EH (cell line): ENCODE measurements at regions not wholly inside any gene's neighbourhood (a gene's known extent, or its start where the extent isn't known, plus 50 kb on each side); places are given as distances from the start of the nearest gene placed in this dataset.
A peak's percentile ranks its signal among the peaks of the same experiment; 100 is the strongest.

Source experiments
- DNase-seq: peaks from one replicate; pipeline ENCODE4 v3.0.0-alpha.2; 2015; ENCODE audit warnings: low read depth

DNA sequence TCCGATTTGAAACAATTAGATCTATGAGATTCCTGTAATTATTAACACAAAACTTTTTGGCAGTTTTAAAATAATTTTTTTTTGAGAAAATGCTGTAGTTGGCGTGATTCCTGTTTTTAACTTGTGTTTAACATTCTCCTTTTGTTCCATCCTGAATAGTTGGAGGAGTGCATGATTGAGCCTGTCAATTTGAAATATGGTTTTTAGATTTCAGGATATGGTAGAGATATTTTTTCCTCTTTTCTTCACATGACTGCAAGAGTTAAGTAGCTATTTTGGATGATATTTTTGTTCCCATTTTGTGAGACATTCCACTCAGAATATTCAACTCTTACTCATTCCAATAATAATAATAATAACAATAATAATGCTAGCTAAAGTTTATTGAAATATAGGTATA is 241.7 kb upstream of the MAN1A1 start:
- no peak for DNase-seq

DNA sequence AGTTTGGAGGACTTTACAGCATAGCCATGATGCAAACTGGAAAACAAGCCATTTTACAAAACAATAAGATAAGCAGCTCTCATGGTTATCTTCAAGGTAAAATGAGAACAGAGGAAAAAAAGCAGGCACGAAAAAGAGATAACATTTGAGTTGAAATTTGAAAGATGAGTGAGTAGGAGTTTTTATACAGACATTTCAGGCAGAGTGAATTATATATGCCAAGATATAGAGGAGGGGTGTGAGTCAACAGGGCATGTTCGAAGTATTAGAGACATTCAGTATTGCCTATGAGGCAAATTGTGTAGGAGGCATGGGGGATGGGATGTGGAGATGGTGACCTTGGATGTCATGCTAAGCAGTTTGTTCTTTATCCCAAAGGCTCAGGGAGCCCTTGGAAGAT is 240.5 kb upstream of the MAN1A1 start:
- DNase-seq = no peak

DNA sequence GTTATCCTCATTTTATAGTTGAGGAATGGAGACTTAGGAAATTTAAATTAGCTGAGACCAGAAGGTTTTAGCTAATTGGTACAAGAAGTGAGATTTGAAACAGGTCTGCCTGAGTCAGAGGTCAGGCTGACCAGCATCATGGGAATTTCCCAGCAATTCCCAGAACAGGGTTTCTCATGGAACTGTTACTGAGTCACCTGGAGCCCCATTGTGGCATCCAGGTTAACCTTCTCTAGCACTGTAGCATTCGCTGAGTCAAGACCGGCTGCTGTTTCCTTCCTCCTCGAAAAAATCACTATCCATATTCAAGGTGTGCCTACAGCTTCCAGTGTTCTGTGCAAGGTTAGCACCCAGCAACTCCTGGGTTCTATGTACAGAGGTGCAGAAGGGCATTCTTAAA is 238.0 kb upstream of the MAN1A1 start:
- peak; percentile 1 for DNase-seq

DNA sequence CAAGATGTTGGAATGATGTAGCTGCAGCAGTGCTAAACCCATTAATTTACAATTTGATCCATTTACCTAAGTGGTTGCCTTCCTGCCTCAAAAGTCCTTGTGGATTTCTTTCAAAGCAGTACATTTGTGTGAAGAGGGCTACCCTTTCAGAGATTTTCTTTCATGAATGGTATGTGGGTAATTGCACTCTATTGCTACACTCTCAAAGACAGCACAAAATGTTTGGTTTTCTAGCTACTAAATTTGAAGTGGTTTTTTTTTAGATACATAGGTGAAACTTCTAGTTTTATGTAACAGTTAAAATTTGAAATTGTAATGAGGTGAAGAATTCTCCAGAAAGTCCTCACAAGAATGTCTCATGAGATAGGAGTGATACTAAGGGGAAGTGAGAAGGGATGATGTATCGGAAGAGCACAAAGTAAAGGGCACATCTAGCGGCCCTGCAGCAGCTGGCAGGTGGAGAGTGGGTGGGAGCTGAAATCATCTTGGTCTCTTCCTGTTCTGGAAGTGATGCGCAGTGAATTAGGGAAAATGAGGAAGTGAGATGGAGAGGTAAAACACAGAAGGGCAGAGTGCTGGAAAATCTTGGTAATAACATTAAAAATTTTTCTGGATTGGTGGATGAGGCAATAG is 236.8 kb upstream of the MAN1A1 start:
- DNase-seq = no peak

DNA sequence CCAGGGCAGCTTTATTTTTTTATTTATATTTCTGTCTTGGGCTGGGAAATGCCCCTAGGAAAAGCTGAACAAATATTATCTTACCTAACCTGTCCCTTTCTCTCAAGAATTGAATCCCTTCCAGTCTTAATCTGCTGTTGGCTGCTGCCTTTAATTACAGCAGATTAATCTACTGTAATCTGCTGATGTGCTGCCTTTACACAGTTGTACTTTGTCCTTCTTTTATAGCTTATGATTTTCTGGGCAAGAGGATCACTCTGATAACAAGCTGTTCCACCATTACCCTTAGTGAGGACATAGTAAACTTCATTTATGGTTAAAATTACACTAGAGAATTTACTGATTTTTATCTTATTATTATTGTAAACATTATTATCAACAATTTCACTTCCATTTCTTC is 234.5 kb upstream of the MAN1A1 start:
- DNase-seq = no peak

DNA sequence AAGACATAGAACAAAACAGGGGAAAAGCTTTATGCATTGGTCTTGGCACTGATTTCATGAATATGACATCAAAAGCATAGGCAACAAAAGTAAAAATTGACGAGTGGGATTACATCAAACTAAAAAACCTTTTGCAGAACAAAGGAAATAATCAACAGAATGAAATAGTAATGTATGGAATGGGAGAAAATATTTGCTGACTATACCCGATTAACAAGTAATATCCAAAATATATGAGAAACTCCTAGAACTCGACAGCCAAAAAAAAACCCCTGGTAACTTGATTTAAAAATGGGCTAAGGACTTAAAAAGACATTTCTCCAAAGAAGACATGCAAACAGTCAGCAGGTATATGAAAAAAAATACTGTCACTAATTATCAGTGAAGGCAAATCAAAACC is 231.7 kb upstream of the MAN1A1 start:
- no peak for DNase-seq

DNA sequence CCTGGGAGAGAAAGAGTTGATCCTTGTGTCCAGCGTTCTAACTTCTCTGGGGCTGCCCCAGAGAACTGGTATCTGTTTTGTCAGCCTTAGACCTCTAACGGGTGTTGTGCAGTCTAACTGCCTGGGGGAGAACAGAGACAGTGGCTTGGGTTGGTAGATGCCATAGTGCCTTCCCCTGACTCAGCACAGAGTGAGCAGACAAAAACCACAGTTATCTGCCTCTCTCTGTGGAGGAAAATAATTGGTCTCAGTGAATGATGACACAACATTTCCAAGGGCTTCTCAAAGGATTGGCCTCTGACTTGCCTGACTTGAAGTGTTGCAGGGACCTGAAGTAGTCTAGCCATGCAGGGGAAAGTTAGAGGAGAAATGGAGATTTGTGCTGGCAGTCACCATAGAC is 226.2 kb upstream of the MAN1A1 start:
- DNase-seq = peak; percentile 92

DNA sequence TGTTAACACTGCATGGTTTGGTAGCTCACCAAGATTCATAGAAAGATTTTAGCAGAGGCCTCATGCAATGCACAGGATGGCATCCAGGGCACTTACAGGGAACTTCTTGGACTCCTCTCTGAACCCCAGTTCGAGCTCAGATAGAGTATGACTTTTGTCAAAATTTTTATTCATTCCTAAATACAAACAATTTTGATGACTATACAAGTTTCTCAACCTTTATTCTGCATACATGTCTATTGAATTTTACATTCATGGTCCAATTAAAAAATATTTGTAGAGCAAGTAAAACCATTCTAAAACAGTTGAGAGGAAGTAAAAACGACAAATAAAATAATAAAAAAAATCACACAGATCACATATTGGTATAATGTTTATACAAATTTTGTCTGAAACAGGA is 219.0 kb upstream of the MAN1A1 start:
- DNase-seq = no peak

DNA sequence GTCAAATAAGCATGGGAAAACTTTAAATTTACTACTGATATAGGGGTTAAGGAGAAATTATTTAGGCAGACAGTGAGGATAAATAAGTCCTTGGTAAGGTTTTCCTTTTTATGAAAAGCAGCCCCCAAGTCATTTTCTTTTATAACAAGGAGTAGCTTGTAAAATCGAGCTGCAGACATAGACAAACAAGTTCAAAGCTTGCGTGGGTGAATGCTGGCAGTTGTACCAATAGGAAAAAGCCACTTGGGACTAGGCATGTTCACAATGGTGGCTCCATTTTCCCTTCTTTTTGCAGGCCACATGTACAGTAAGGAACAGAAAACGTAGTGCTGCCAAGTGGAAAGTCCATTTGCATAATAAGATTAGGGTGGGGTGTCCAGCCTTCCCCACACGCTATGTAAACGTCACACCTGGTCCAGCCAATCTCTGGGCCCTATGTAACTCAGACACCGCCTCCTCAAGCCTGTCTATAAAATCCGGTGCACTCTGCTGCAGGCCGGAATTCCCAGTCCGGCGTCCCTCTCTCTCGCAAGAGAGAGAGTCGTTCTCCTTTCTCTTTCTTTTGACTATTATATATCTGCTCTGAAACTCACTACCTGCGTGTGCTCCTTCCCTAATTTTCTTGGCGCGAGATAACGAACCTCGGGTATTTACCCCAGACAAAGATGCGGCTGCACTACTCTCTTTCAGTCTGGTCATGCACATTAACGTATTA is 217.1 kb upstream of the MAN1A1 start:
- no peak for DNase-seq

DNA sequence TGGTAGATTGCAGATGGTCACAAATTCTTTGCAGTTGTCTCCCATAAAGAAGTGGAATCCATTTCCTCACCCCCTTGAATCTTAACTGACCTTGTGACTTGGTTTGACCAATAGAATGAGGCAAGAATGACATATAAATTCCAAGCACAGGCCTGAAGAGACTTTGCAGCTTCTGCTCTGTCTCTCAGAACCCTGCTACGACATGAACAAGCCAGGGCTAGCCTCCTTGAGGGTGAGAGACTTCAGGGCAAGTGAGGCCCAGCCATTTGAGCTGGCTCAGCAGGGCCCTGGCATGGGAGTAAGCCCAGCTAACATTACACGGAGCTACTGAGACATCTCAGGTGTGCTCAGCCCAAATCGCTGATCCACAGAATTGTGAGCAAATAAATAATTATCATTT is 216.3 kb upstream of the MAN1A1 start:
- no peak for DNase-seq

DNA sequence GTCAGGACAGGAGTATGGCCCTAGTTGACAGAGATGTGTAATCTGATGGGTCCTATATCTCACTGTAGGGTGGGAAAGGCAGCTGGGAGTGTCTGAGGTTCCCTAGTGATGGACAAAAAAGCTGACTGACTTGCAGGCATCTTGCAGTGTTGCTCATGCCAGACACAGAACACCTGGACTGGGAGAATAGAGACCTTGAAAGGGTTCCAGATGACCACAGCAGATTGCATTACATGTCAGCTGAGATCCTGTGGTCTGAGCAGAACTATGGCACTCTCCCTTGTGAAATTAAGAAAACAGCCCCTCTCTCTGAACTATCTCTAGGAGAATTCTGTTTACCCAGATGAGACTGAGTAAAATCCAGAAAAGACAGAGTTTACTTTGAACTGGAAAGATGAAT is 212.6 kb upstream of the MAN1A1 start:
- no peak for DNase-seq

DNA sequence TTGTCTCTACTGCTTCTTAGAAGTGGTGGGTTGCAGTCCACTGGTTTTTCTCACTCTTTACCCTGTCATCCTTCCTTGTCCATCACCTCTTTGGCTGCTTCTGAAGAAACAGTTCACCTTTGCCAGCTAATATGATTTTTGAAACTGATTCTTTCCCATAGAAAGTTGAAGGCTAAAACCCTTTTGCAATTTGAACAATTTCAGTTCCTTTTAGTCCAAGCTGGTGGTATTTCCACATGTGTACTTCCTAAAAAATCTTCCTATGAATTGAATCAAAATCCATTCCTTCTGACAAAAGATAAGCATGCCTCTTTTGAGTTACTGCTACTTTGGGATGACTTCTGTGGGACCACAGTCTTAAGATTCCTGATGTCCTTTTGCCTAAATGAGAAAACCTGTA is 210.0 kb upstream of the MAN1A1 start:
- no peak for DNase-seq

DNA sequence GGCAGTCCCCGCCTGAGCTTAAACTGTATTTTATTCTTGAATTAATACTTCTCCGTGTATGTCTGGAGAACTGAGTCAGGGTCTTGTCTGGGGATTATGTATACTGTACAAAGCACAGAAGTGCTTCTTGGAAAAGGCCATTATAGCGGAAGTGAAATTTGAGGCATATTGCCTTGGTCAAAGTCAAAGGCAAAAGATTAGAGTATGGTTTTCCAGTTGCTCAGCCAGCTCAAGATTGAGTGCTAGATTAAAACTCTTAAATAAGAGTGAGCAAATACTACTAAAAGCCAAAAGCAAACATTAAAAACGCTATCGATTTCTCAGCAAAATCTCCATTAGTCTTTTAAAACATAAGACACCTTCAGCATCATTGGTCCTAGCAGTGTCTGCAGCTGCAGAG is 207.7 kb upstream of the MAN1A1 start:
- no peak for DNase-seq

DNA sequence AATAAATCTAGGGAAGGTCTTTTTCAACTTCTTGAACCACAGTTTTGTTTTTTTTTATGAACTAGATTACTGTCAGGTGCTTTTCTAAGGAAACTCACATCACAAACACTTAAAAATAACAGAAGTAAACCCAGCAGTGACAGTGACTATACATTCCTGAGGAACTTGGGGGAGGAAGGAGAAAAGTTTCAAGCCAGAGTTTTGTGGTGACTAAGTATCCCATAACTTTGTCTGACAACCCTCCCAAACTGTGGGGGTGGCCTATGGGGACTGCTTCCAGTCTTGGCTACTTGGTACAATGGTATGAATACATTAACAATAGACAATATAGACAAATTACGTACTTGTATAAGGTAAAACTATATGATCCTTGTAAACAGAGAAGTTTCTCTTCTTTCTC is 202.5 kb upstream of the MAN1A1 start:
- DNase-seq = peak; percentile 43

DNA sequence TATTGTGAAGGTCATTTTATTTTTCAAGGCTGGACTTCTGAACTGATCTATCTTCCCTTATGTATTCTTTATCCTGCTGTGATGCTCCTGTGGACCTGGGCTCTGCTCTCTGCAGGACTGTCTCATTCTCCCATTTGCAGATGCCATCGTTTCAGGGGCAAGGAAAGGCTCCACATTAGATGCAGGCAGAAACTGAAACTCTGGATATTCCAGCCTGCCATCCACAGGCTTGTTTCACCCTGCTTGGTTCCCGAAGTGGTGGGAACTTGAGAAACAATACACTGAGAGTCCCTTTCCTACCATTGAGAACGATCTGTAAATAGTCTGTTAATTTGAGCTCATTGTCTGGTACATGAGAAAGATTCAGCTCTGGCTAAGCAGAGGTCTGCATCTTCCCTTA is 197.5 kb upstream of the MAN1A1 start:
- DNase-seq = no peak

DNA sequence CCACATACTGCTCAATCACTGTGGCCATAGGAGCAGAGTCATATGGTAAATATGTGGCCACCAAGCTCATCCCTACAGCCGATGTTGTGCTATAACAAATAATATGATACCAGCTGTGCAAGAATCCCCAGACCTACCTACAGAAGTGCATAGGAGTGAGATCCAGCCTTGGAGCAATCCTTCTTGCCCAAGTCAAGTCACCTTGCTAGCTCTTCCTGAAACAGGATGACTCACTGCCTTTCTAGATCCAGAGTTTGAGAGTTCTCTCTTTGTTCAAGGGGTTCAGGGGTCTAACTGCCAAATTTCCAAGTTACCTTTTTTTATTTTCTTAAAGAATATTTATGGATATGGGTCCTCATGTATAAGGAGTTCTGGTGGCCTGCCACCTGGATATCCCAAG is 195.7 kb upstream of the MAN1A1 start:
- no peak for DNase-seq

DNA sequence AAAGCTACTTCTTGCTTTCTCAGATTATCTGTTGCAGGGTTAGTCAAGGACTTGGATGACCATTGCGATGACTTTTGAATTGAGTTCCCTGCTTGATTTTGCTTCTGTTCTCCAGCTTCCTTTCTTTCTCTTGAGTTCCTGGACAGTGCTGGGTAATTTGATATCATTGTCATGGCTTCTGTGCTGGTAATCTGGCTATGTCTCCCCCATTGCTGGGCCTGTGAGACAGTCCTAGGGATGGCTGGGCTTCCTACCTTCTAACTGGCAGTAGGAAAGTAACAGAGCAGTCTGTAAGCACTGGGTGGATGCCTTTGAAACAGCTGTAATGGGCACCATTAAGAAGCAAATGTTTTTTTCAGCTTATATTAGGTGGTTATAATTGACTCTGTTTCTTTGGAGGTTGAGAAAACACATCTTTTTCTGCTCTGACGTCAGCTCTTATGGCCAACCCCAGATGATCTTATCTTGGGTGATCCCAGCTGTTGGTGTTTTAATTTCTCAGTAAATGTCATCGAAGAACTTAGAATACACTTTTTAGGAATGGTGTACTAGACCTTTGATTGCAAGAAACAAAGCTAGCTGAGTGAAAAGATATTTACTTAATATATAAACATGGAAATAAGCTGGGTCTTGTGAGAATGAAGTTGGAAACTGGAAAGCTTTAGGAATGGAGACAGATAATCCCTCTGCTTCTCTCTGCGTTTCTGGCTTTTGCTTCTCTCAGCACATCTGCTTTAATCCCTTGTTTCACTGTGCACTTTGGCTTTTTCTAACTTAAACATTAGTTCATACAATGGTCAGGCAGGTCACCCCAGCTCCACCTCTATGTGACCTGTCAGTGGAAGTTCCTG is 195.0 kb upstream of the MAN1A1 start:
- no peak for DNase-seq

DNA sequence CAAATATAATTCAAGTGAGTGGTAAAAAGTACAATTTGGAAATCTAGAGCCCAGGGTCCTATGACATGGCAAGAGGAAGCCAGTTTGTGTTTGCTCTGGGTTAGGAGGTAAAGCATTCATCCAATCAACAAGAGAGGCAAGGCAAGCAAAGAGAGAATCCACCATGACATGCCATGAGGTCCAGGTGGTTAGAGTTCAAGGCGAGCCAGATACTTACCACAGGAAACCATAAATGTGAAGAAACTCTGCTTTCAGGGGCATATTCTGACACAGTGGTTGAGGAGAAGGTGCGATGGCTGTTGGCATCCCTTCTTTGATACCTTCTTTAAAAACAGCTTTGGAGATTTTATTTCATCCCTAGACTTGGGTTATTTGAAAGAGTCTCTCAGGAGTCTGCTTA is 193.8 kb upstream of the MAN1A1 start:
- no peak for DNase-seq

DNA sequence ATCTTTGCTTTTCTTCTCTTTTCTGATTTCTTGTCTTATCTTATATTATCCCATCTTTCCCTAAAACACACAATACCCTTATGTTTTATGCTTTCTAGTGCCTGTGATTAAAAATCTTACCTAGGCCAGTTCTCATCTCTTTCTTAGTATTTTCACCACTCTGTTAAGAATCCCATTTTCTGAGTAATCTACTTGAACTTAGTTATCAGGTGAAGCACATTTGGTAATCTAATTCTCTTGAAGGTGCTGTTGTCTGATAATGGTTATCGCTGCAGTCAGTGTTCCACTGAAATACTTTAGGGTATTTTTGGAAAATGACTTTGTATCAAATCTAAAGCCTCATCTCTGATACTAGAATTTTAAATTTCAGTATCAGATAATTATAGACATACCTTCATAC is 192.5 kb upstream of the MAN1A1 start:
- DNase-seq = no peak

DNA sequence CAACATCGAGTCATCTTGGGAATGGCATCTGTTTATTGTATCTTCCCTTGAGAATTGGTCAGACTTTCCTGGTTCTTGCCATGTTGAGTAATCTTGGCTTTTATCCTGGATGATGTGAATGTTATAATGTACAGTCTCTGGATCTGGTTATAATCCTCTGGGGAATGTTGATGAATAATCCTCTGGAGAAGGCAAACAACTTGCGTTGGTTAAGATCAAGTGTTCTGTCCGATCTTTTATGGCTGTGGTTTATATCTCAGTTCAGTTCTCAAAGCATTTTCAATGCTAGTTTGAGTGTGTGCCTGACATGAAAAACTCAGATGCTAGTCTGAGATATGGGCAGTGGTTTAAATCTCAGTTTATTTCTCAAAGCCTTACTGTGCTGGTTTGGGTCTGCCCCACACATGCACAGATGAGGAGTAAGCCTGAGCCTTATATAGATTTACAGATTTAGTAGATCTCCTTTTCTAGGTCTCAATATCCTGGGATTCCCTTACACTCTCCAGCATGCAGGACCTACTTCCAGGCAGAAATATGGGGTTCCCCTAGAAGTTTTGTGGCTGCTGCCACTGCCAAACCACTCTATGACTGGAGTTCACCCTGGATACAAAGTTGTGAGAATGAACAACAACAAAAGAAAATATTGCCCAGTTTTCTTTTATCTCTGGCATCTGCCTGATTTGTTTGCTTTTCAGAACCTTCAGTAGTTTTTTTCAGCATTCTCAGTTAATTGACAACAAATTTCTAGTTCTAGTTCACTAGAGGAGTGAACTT is 191.8 kb upstream of the MAN1A1 start:
- DNase-seq = peak; percentile 99

DNA sequence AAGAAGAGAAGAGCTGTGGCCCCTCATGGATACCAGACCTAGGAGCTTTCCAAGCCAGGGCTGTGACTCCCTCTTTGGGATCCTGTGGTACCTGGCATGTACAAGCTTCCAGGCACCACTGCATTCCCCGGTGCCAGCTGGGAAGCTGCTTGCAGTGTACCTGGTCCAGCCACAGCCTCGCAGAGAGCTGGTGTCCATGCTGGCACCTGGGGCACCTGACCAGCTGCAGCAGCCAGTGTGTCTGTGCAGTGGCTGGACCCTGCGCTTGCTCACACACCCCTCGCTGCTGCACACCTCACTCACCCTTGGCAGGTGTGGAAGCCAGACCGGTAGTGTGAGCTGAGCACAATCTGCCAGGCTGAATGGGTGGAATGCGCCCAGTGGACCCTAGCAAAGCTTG is 190.9 kb upstream of the MAN1A1 start:
- DNase-seq = no peak

DNA sequence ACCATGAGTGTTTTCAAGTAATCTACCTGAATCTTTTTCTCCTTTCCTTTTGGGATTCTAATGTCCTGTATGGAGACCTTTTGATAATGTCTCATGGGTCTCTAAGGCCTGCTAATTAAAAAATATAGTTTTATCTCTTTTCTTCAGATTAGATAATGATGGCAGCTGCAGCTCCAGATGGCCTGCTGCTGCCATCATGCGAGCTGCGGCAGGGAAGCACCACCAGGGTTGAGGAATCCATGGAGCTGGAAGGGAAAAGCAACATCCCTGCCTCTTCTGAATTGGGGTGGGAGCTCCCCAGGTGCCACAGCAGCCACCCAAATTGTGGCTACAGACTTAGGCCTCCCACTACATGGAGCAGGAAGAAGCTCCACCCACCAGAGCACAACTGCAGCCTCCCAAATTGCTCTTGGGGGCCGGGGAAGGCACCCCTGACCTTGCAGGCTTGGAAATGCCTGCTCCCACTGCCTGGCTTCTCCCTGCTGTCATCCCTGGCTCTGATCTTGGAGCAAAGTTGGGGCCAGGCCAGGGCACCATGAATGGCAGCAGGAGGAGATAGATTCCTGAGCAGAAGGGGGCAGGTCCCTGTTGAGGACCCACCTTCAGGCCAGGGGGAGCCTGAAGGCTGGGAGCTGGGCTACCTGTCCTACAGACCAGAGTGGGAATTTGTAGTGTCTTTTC is 189.6 kb upstream of the MAN1A1 start:
- no peak for DNase-seq
